Endothelial cell of umbilical vein (primary cell): ENCODE measurements at regions not wholly inside any gene's neighbourhood (a gene's known extent, or its start where the extent isn't known, plus 50 kb on each side); places are given as distances from the start of the nearest gene placed in this dataset.

Experiments used
- BruUV-seq: library from RNA; stranded (reverse); fragments of 400-500 nt; replicated peaks from 2 replicates; lab custom pipeline; 2021; lab: Mats Ljungman, UMichigan
- CTCF ChIA-PET: fragments of 300-600, 350-600 bp; sonication (Branson Sonifier 250); formaldehyde crosslinking; loops from one replicate; lab custom pipeline; 2021; ENCODE audit warnings: antibody characterized with exemption, inconsistent platforms; lab: Charles Lee
- POLR2A ChIA-PET: fragments of 300-600, 350-600 bp; sonication (Branson Sonifier 250); formaldehyde crosslinking; loops from one replicate; lab custom pipeline; 2021; ENCODE audit warnings: antibody characterized with exemption, inconsistent platforms; lab: Charles Lee
- DNase-seq: peaks from one replicate; pipeline ENCODE4 v3.0.0-alpha.2; 2011; ENCODE audit warnings: low read depth, low spot score
- FAIRE-seq: peaks from 2 replicates; lab custom pipeline; 2011; peaks lifted over from hg19 to GRCh38; lab: Jason Lieb, UNC
- H2AFZ ChIP-seq: 2 replicates; pipeline ENCODE4 v1.6.0; 2012; ENCODE audit warnings: low read depth, low read length, control low read depth, inconsistent platforms
- H3K27ac ChIP-seq: 2 replicates; pipeline ENCODE4 v1.5.1; 2011; ENCODE audit warnings: low read depth, mild to moderate bottlenecking, control low read depth, low read length, moderate library complexity; ENCODE audit not compliant: insufficient read depth
- H3K27me3 ChIP-seq, 2 experiments: 2 replicates each; pipeline versions ENCODE4 v1.6.0 to v1.6.1; 2011; ENCODE audit warnings: low read length in 2 of 2, mixed read lengths in 1 of 2; ENCODE audit not compliant: control insufficient read depth in 2 of 2, insufficient read depth in 2 of 2
- H3K36me3 ChIP-seq, 2 experiments: 2 replicates in 1 of 2; 3 replicates in 1 of 2; pipeline ENCODE4 v1.5.1; 2011; ENCODE audit warnings: low read length in 2 of 2, mild to moderate bottlenecking in 1 of 2, moderate library complexity in 1 of 2; ENCODE audit not compliant: control insufficient read depth in 2 of 2, insufficient read depth in 2 of 2; ENCODE audit errors: extremely low read depth in 1 of 2
- H3K4me1 ChIP-seq: 3 replicates; pipeline ENCODE4 v1.5.1; 2011; ENCODE audit warnings: mild to moderate bottlenecking, low read length; ENCODE audit not compliant: control insufficient read depth, insufficient read depth; ENCODE audit errors: extremely low read depth
- H3K4me2 ChIP-seq: 2 replicates; pipeline ENCODE4 v1.6.1; 2011; ENCODE audit warnings: low read length, control low read depth, mixed read lengths; ENCODE audit not compliant: insufficient read depth
- H3K4me3 ChIP-seq, 3 experiments: fragments of 200-600 bp in 1 of 3; sonication (generic), shearing (Covaris generic) in 1 of 3; replicated peaks in 1 of 3; 2 replicates each; pipeline ENCODE4 v1.5.1; 2011 to 2016; ENCODE audit warnings: control low read depth in 3 of 3, low read length in 3 of 3, mild to moderate bottlenecking in 2 of 3, inconsistent platforms in 1 of 3, low read depth in 1 of 3, moderate library complexity in 1 of 3; ENCODE audit not compliant: insufficient read depth in 1 of 3
- H3K79me2 ChIP-seq: 2 replicates; pipeline ENCODE4 v1.6.0; 2012; ENCODE audit warnings: low read length, inconsistent platforms; ENCODE audit not compliant: control insufficient read depth, insufficient read depth
- H3K9ac ChIP-seq: replicated peaks from 2 replicates; pipeline ENCODE3; 2011; ENCODE audit warnings: low read length, control low read depth; ENCODE audit not compliant: insufficient read depth; ENCODE audit errors: extremely low read depth
- H3K9me1 ChIP-seq: replicated peaks from 3 replicates; pipeline ENCODE4 v1.6.0; 2011; ENCODE audit warnings: mild to moderate bottlenecking, low read length; ENCODE audit not compliant: control insufficient read depth, insufficient read depth; ENCODE audit errors: extremely low read depth
- H3K9me3 ChIP-seq: replicated peaks from 2 replicates; pipeline ENCODE4 v1.5.1; 2012; ENCODE audit warnings: low read length, inconsistent platforms; ENCODE audit not compliant: control insufficient read depth, insufficient read depth
- H4K20me1 ChIP-seq: replicated peaks from 2 replicates; pipeline ENCODE3; 2011; ENCODE audit warnings: mild to moderate bottlenecking, low read length; ENCODE audit not compliant: control insufficient read depth, insufficient read depth; ENCODE audit errors: extremely low read depth
- EZH2 ChIP-seq: IDR thresholded peaks from 2 replicates; pipeline ENCODE4 v1.6.1; 2012; ENCODE audit warnings: borderline replicate concordance, low read depth, mild to moderate bottlenecking, moderate library complexity, low read length, inconsistent platforms; ENCODE audit not compliant: severe bottlenecking
- FOS ChIP-seq: IDR thresholded peaks from 2 replicates; pipeline ENCODE4 v1.6.1; 2011; ENCODE audit warnings: mild to moderate bottlenecking, low read length, moderate library complexity, borderline replicate concordance; ENCODE audit not compliant: insufficient read depth
- GATA2 ChIP-seq: IDR thresholded peaks from 2 replicates; pipeline ENCODE4 v1.7.0; 2011; ENCODE audit warnings: low read depth, mild to moderate bottlenecking, moderate library complexity, mixed read lengths, low read length; ENCODE audit not compliant: insufficient read length, insufficient read depth
- JUN ChIP-seq: IDR thresholded peaks from 2 replicates; pipeline ENCODE4 v1.6.1; 2011; ENCODE audit warnings: borderline replicate concordance, low read depth; ENCODE audit not compliant: insufficient read length, insufficient read depth
- MYC ChIP-seq: IDR thresholded peaks from one replicate; pipeline ENCODE4 v1.6.1; 2011; ENCODE audit warnings: mild to moderate bottlenecking, low read depth, low read length
- POLR2A ChIP-seq: IDR thresholded peaks from 2 replicates; pipeline ENCODE4 v1.6.1; 2012; ENCODE audit warnings: low read depth, mild to moderate bottlenecking, control low read depth, low read length
- POLR2AphosphoS5 ChIP-seq: IDR thresholded peaks from 2 replicates; pipeline ENCODE4 v1.6.1; 2012; ENCODE audit warnings: low read depth, mild to moderate bottlenecking, control low read depth, low read length, moderate library complexity; ENCODE audit not compliant: insufficient read depth
- dilution Hi-C: fragments of 300-500 bp; cut with MboI; formaldehyde crosslinking; loops from one replicate; pipeline ENCODE4 v1.15.0; 2019; ENCODE audit warnings: low sequenced_read_pairs; ENCODE audit not compliant: extremely low pct_ligation_motif_present
- intact Hi-C: fragments of 100-400 bp; cut with micrococcal nuclease; formaldehyde crosslinking; loops from one replicate; pipeline ENCODE4 v1.10.0; 2022
- TF ChIP-seq, protein P1 (sequence below), 2 donors: IDR thresholded peaks; 1 replicate in 1 of 2; 2 replicates in 1 of 2; pipeline ENCODE4 v1.5.1; 2011; ENCODE audit warnings: low read length in 2 of 2, mild to moderate bottlenecking in 2 of 2, moderate library complexity in 2 of 2, control low read depth in 1 of 2, inconsistent platforms in 1 of 2, low read depth in 1 of 2; ENCODE audit not compliant: insufficient read depth in 1 of 2; ENCODE audit errors: extremely low read depth in 1 of 2
- TF ChIP-seq, protein P2 (sequence below): IDR thresholded peaks from 2 replicates; pipeline ENCODE4 v1.6.1; 2011; ENCODE audit not compliant: insufficient read depth, insufficient read length

DNA sequence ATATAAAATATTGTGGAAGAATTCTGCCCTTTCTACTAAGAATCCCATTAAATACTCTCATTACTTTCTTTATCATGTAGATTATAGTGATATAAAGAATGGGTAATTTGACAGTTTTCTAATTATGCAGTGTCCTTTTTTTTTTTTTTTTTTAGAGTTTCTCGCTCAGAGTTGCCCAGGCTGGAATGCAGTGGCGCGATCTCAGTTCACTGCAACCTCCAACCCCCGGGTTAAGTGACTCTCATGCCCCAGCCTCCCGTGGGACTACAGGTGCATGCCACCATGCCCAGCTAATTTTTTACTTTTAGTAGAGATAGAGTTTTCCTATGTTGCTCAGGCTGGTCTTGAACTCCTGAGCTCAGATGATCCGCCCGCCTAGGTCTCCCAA lies 1143.4 kb upstream of the SORCS1 start:
- Histone ChIP-seq H3K4me1 (no peaks in the 10 kb centered on the region), H3K27me3 (no peaks in the 10 kb centered on the region), H3K4me3 (no peak overlapping the region), H3K9ac (no peak overlapping the region), H3K36me3 (no peaks in the 10 kb centered on the region), H4K20me1 (no peaks in the 10 kb centered on the region), H3K4me2 (no peak overlapping the region), H3K9me3 (no peaks in the 10 kb centered on the region), H3K9me1 (no peaks in the 10 kb centered on the region), H3K79me2 (no peaks in the 10 kb centered on the region), H3K27ac (no peak overlapping the region), H2AFZ (no peak overlapping the region)
- ChIA-PET CTCF (no interaction called here), POLR2A (no interaction called here)
- dilution Hi-C loops (no loop called here), intact Hi-C loops (no loop called here)
- no peak for TF ChIP-seq POLR2A
- TF ChIP-seq, protein P1, sequence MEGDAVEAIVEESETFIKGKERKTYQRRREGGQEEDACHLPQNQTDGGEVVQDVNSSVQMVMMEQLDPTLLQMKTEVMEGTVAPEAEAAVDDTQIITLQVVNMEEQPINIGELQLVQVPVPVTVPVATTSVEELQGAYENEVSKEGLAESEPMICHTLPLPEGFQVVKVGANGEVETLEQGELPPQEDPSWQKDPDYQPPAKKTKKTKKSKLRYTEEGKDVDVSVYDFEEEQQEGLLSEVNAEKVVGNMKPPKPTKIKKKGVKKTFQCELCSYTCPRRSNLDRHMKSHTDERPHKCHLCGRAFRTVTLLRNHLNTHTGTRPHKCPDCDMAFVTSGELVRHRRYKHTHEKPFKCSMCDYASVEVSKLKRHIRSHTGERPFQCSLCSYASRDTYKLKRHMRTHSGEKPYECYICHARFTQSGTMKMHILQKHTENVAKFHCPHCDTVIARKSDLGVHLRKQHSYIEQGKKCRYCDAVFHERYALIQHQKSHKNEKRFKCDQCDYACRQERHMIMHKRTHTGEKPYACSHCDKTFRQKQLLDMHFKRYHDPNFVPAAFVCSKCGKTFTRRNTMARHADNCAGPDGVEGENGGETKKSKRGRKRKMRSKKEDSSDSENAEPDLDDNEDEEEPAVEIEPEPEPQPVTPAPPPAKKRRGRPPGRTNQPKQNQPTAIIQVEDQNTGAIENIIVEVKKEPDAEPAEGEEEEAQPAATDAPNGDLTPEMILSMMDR (IDR thresholded peaks at IDR 0.05; ENCODE audit: extremely low read depth in 1 of 2, insufficient read depth in 1 of 2, low read depth in 1 of 2, low read length in 2 of 2), result no peak
- TF ChIP-seq JUN, result no peak
- no peak for TF ChIP-seq GATA2
- no peak for TF ChIP-seq POLR2AphosphoS5
- TF ChIP-seq, protein P2, sequence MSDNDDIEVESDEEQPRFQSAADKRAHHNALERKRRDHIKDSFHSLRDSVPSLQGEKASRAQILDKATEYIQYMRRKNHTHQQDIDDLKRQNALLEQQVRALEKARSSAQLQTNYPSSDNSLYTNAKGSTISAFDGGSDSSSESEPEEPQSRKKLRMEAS, result no peak
- TF ChIP-seq MYC, result no peak
- TF ChIP-seq EZH2, result no peak
- no peak for TF ChIP-seq FOS
- DNase-seq (no peak), FAIRE-seq (no peak)
- BruUV-seq, result no TSS peak
